ENCODE measurements at regions not wholly inside any gene's neighbourhood (a gene's known extent, or its start where the extent isn't known, plus 50 kb on each side); places are given as distances from the start of the nearest gene placed in this dataset.

DNA sequence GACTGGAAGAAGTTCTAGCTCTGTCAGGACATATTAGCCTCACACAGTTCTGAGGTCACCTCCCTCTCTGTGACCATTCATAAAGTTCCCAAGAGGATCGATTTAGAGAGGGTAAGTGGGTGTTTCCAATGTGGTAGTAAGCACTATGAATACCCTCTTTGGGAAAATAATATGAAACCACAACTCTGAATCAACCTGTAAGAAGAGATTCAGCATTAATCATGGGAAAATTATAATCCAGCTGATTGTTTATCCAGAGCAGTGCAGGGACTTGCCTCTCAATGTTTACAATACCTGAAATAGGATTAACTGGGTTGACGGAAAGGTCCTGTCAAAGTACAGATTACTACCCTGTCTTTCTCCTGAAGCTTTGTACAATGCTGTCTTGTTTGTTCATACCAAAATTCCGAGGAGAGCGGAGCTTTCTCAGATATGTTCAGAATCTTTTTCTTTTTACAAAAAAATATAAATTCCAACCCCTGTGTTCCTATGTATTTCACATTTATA, 302.9 kb upstream of the DPPA4 start:
- Histone ChIP-seq H4K20me1 (ENCODE audit: control insufficient read depth, insufficient read depth, insufficient read length) (no peaks in the 10 kb centered on the region), H3K4me2 (ENCODE audit: insufficient read depth, insufficient read length, low read length) (no peak overlapping the region), H3T11ph (ENCODE audit: low read length) (no peak overlapping the region), H4K5ac (ENCODE audit: insufficient read length, low read depth, low read length) (no peak overlapping the region), H3K56ac (ENCODE audit: insufficient read length, low read depth, low read length) (no peak overlapping the region), H2BK12ac (ENCODE audit: insufficient read length, low read depth, low read length) (no peak overlapping the region), H2AK5ac (ENCODE audit: insufficient read length, low read length) (no peak overlapping the region), H2BK5ac (ENCODE audit: insufficient read length, low read length) (no peak overlapping the region), H3K79me1 (ENCODE audit: insufficient read depth, low read depth, low read length, poor library complexity, severe bottlenecking) (no peaks in the 10 kb centered on the region), H3K14ac (ENCODE audit: insufficient read depth, low read length) (no peak overlapping the region), H3K27ac (ENCODE audit: insufficient read length, low read depth, low read length) (no peak overlapping the region), H3K23ac (ENCODE audit: insufficient read length, low read depth, low read length) (no peak overlapping the region), H3K23me2 (ENCODE audit: insufficient read length, low read depth, low read length, poor library complexity, severe bottlenecking) (no peaks in the 10 kb centered on the region), H3K27me3 (ENCODE audit: insufficient read depth, low read length) (no peaks in the 10 kb centered on the region), H3K4me1 (ENCODE audit: insufficient read depth, low read length) (no peaks in the 10 kb centered on the region), H3K4ac (ENCODE audit: low read depth, low read length) (no peak overlapping the region), H2BK20ac (ENCODE audit: low read depth, low read length, poor library complexity, severe bottlenecking) (no peak overlapping the region), H3K18ac (ENCODE audit: insufficient read length, low read depth, low read length) (no peak overlapping the region), H3K79me2 (ENCODE audit: insufficient read depth, low read length) (no peaks in the 10 kb centered on the region), H3K9ac (ENCODE audit: extremely low read depth, insufficient read length, low read length) (no peak overlapping the region), H3K9me3 (ENCODE audit: control insufficient read depth, low read depth, low read length) (no peaks in the 10 kb centered on the region), H2BK120ac (ENCODE audit: low read depth, low read length, poor library complexity, severe bottlenecking) (no peak overlapping the region), H4K91ac (ENCODE audit: insufficient read length, low read depth, low read length) (no peak overlapping the region), H2AFZ (ENCODE audit: low read length) (no peak overlapping the region), H2BK15ac (ENCODE audit: low read depth, low read length) (no peak overlapping the region), H4K8ac (replicated peaks; ENCODE audit: insufficient read length, low read depth, low read length) (no peak overlapping the region)
- TF ChIP-seq, protein P1, sequence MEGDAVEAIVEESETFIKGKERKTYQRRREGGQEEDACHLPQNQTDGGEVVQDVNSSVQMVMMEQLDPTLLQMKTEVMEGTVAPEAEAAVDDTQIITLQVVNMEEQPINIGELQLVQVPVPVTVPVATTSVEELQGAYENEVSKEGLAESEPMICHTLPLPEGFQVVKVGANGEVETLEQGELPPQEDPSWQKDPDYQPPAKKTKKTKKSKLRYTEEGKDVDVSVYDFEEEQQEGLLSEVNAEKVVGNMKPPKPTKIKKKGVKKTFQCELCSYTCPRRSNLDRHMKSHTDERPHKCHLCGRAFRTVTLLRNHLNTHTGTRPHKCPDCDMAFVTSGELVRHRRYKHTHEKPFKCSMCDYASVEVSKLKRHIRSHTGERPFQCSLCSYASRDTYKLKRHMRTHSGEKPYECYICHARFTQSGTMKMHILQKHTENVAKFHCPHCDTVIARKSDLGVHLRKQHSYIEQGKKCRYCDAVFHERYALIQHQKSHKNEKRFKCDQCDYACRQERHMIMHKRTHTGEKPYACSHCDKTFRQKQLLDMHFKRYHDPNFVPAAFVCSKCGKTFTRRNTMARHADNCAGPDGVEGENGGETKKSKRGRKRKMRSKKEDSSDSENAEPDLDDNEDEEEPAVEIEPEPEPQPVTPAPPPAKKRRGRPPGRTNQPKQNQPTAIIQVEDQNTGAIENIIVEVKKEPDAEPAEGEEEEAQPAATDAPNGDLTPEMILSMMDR (conservative IDR thresholded peaks at IDR 0.05) = no peak
- no peak for DNase-seq
- H3K4me3 Mint-ChIP-seq = no peak overlapping the region
- no peak overlapping the region for H3K27ac Mint-ChIP-seq
- H3K36me3 Mint-ChIP-seq (ENCODE audit: insufficient read depth in 1 of 3, low read depth in 3 of 3) = no peaks in the 10 kb centered on the region
- no CpG with 5 or more reads among the region's 4 CpGs for WGBS (ENCODE audit: extremely low coverage, insufficient read length, low lambda C conversion rate)
- peaks cover 3% of the 10 kb centered on the region in 2 experiments; a peak in 2 of 4 replicates for H3K4me1 Mint-ChIP-seq
- H3K9me3 Mint-ChIP-seq = no peaks in the 10 kb centered on the region
- no peaks in the 10 kb centered on the region for H3K27me3 Mint-ChIP-seq (ENCODE audit: low read depth)

Measured in H9 (cell line).